HEK293 (cell line): ENCODE measurements at regions not wholly inside any gene's neighbourhood (a gene's known extent, or its start where the extent isn't known, plus 50 kb on each side); places are given as distances from the start of the nearest gene placed in this dataset.
"Not testable (repeated sequence)": the region's sequence is repeated elsewhere in the genome, so short reads cannot be mapped to it uniquely, and the experiment has no call there.

Experiments used
- CTCF ChIA-PET: fragments of 350-600 bp; formaldehyde crosslinking; extraction: SDS; loops from one replicate; lab custom pipeline; 2021; ENCODE audit warnings: antibody characterized with exemption; lab: Yijun Ruan, JAX
- POLR2A ChIA-PET: fragments of 300-600 bp; formaldehyde crosslinking; extraction: SDS; loops from one replicate; lab custom pipeline; 2020; ENCODE audit warnings: antibody characterized with exemption, inconsistent platforms; lab: Yijun Ruan, JAX
- H3K27ac ChIP-seq: fragments of 200-500 bp; sonication (Bioruptor generic); 2 replicates; pipeline ENCODE4 v1.5.1; 2014; ENCODE audit warnings: low read depth, low read length, control low read depth, inconsistent platforms; ENCODE audit errors: extremely low read depth
- H3K36me3 ChIP-seq, 2 experiments: fragments of 200-500 bp in 1 of 2; sonication (Bioruptor generic) in 1 of 2; 1 replicate in 1 of 2; 2 replicates in 1 of 2; pipeline ENCODE4 v1.5.1; 2014 to 2017; ENCODE audit warnings: inconsistent platforms in 2 of 2, low read length in 2 of 2; ENCODE audit not compliant: control insufficient read depth in 2 of 2, insufficient read depth in 1 of 2
- H3K4me1 ChIP-seq: fragments of 200-500 bp; sonication (Bioruptor generic); 2 replicates; pipeline ENCODE4 v1.5.1; 2014; ENCODE audit warnings: mild to moderate bottlenecking, low read length, inconsistent platforms; ENCODE audit not compliant: control insufficient read depth, insufficient read depth
- H3K4me3 ChIP-seq: 2 replicates; pipeline ENCODE4 v1.5.1; 2011; ENCODE audit warnings: low read depth, mild to moderate bottlenecking, control low read depth, low read length, moderate library complexity
- H3K9me3 ChIP-seq: fragments of 200-500 bp; sonication (Bioruptor generic); 2 replicates; pipeline ENCODE4 v1.5.1; 2014; ENCODE audit warnings: low read depth, low read length, inconsistent platforms; ENCODE audit not compliant: control insufficient read depth, insufficient read depth
- FEZF1 ChIP-seq: fragments of 450-650 bp; formaldehyde crosslinking; IDR thresholded peaks from 2 replicates; pipeline ENCODE4 v1.5.1; 2016; ENCODE audit warnings: missing biosample characterization, missing genetic modification characterization
- GLI4 ChIP-seq: fragments of 450-650 bp; formaldehyde crosslinking; IDR thresholded peaks from 2 replicates; pipeline ENCODE4 v1.5.1; 2016; ENCODE audit warnings: missing biosample characterization, missing genetic modification characterization
- PRDM1 ChIP-seq: fragments of 450-650 bp; formaldehyde crosslinking; IDR thresholded peaks from 2 replicates; pipeline ENCODE4; 2016; ENCODE audit warnings: missing biosample characterization, missing genetic modification characterization
- PRDM6 ChIP-seq: fragments of 450-650 bp; formaldehyde crosslinking; IDR thresholded peaks from 2 replicates; pipeline ENCODE4 v1.5.1; 2017; ENCODE audit warnings: missing biosample characterization, missing genetic modification characterization
- ZBTB17 ChIP-seq: fragments of 450-650 bp; formaldehyde crosslinking; IDR thresholded peaks from 2 replicates; pipeline ENCODE4 v1.5.1; 2016; ENCODE audit warnings: missing biosample characterization, missing genetic modification characterization
- ZNF138 ChIP-seq: fragments of 450-650 bp; formaldehyde crosslinking; IDR thresholded peaks from 2 replicates; pipeline ENCODE4 v1.5.1; 2016; ENCODE audit warnings: missing biosample characterization, missing genetic modification characterization, borderline replicate concordance
- ZNF146 ChIP-seq: fragments of 450-650 bp; formaldehyde crosslinking; IDR thresholded peaks from 2 replicates; pipeline ENCODE4 v1.5.1; 2016; ENCODE audit warnings: missing biosample characterization, missing genetic modification characterization
- ZNF248 ChIP-seq: fragments of 450-650 bp; formaldehyde crosslinking; IDR thresholded peaks from 2 replicates; pipeline ENCODE4 v1.5.1; 2017; ENCODE audit warnings: missing biosample characterization, missing genetic modification characterization
- ZNF280D ChIP-seq: fragments of 450-650 bp; formaldehyde crosslinking; IDR thresholded peaks from 2 replicates; pipeline ENCODE4 v1.5.1; 2016; ENCODE audit warnings: missing biosample characterization, missing genetic modification characterization
- ZNF473 ChIP-seq: fragments of 450-650 bp; formaldehyde crosslinking; IDR thresholded peaks from 2 replicates; pipeline ENCODE4 v1.5.1; 2017; ENCODE audit warnings: missing biosample characterization, missing genetic modification characterization
- ZNF488 ChIP-seq: fragments of 450-650 bp; formaldehyde crosslinking; IDR thresholded peaks from 2 replicates; pipeline ENCODE4 v1.5.1; 2016; ENCODE audit warnings: missing biosample characterization, missing genetic modification characterization
- ZNF580 ChIP-seq: fragments of 450-650 bp; formaldehyde crosslinking; IDR thresholded peaks from 2 replicates; pipeline ENCODE4 v1.5.1; 2016; ENCODE audit warnings: missing biosample characterization, missing genetic modification characterization
- ZNF704 ChIP-seq: fragments of 450-650 bp; formaldehyde crosslinking; IDR thresholded peaks from 2 replicates; pipeline ENCODE4 v1.5.1; 2016; ENCODE audit warnings: missing biosample characterization, missing genetic modification characterization
- ZNF776 ChIP-seq: fragments of 450-650 bp; formaldehyde crosslinking; IDR thresholded peaks from 2 replicates; pipeline ENCODE4 v1.5.0; 2017; ENCODE audit warnings: missing biosample characterization, missing genetic modification characterization, borderline replicate concordance
- ZNF830 ChIP-seq: fragments of 450-650 bp; IDR thresholded peaks from 2 replicates; pipeline ENCODE4 v1.5.0; 2018; ENCODE audit warnings: missing biosample characterization, missing genetic modification characterization, low read depth, mild to moderate bottlenecking, moderate library complexity

GRCh38 chr18:25470756-25471524, 119.0 kb upstream of the ZNF521 start:
- TF ChIP-seq PRDM1 (peak; percentile 67; the same call in 1 of the 2 replicates), ZNF580 (tag by site-specific recombination) (peak; percentile 77), ZNF146 (tag by site-specific recombination) (peak; percentile 86), ZNF280D (tag by site-specific recombination) (0 out of 2 replicates have a peak, but pooled peaks have one; percentile 57)

GRCh38 chr18:25470062-25470461, 118.1 kb upstream of the ZNF521 start:
- no peaks in the 10 kb centered on the region for H3K36me3 ChIP-seq
- TF ChIP-seq ZNF248 (no peak), PRDM6 (tag by site-specific recombination) (peak; percentile 42)
- TF ChIP-seq, all 188 proteins: peak for 1
- no peaks in the 10 kb centered on the region for H3K9me3 ChIP-seq
- no peaks in the 10 kb centered on the region for H3K4me1 ChIP-seq
- CTCF ChIA-PET, result interaction anchor here (0.5 to 0.7 kb wide), 4 partner anchors 14 to 360 kb away, joined by 3 read pairs; no protein-coding TSS in a partner anchor
- no peak overlapping the region for H3K27ac ChIP-seq
- POLR2A ChIA-PET, result no interaction called here
- no peak overlapping the region for H3K4me3 ChIP-seq

More at GRCh38 chr18:25470756-25471524, 119.0 kb upstream of the ZNF521 start:
- POLR2A ChIA-PET, CTCF ChIA-PET, H3K4me1 ChIP-seq, H3K4me3 ChIP-seq, H3K9me3 ChIP-seq, H3K27ac ChIP-seq, H3K36me3 ChIP-seq: not testable (repeated sequence)

GRCh38 chr18:25469489-25469888, 117.5 kb upstream of the ZNF521 start:
- no peak for TF ChIP-seq ZNF473 (tag by site-specific recombination)
- TF ChIP-seq GLI4, result no peak
- 0 out of 2 replicates have a peak, but pooled peaks have one; percentile 6 for TF ChIP-seq FEZF1 (tag by site-specific recombination)
- no peak for TF ChIP-seq ZNF776 (tag by site-specific recombination)
- TF ChIP-seq ZNF704 (tag by site-specific recombination), result no peak
- no peak for TF ChIP-seq ZBTB17
- TF ChIP-seq ZNF830, result no peak
- TF ChIP-seq ZNF138 (tag by site-specific recombination), result no peak
- TF ChIP-seq ZNF488 (tag by site-specific recombination), result no peak
- no peaks in the 10 kb centered on the region for H3K9me3 ChIP-seq
- no peak overlapping the region for H3K4me3 ChIP-seq
- H3K36me3 ChIP-seq, result no peaks in the 10 kb centered on the region
- no peak overlapping the region for H3K27ac ChIP-seq
- H3K4me1 ChIP-seq, result no peaks in the 10 kb centered on the region
- ChIA-PET POLR2A (no interaction called here), CTCF (interaction anchor here (0.5 to 0.7 kb wide), 3 partner anchors 15 to 361 kb away, joined by 3 read pairs; no protein-coding TSS in a partner anchor)
